ENCODE measurements at regions not wholly inside any gene's neighbourhood (a gene's known extent, or its start where the extent isn't known, plus 50 kb on each side); places are given as distances from the start of the nearest gene placed in this dataset.
"Not testable (repeated sequence)": the region's sequence is repeated elsewhere in the genome, so short reads cannot be mapped to it uniquely, and the experiment has no call there.

- no peak for DNase-seq
- TF ChIP-seq CTCF (IDR thresholded peaks at IDR 0.05), result no peak
- Histone ChIP-seq H3K9me3 (no peaks in the 10 kb centered on the region), H3K4me1 (no peaks in the 10 kb centered on the region), H3K27me3 (no peaks in the 10 kb centered on the region), H3K27ac (no peak overlapping the region), H3K36me3 (no peaks in the 10 kb centered on the region), H3K4me3 (no peak overlapping the region)
- intact Hi-C loops (cut with DNase I; ENCODE audit: low total_unique reads), result no loop called here
These were observed 1793.1 kb downstream of the EFNA5 start for GRCh38 chr5:105877592-105877991.

GRCh38 chr5:105874316-105874715 lies 1796.4 kb downstream of the EFNA5 start:
- intact Hi-C loops (cut with DNase I; ENCODE audit: low total_unique reads), result no loop called here
- no peak for TF ChIP-seq CTCF (IDR thresholded peaks at IDR 0.05)
- H3K27me3 ChIP-seq, result no peaks in the 10 kb centered on the region
- H3K9me3 ChIP-seq, result no peaks in the 10 kb centered on the region
- H3K4me3 ChIP-seq, result no peak overlapping the region
- no peak for DNase-seq
- no peaks in the 10 kb centered on the region for H3K4me1 ChIP-seq
- no peak overlapping the region for H3K27ac ChIP-seq
- no peaks in the 10 kb centered on the region for H3K36me3 ChIP-seq

GRCh38 chr5:105872569-105873270 lies 1798.0 kb downstream of the EFNA5 start:
- H3K27me3 ChIP-seq, result no peaks in the 10 kb centered on the region
- TF ChIP-seq CTCF (IDR thresholded peaks at IDR 0.05), result no peak
- no peaks in the 10 kb centered on the region for H3K36me3 ChIP-seq
- H3K4me1 ChIP-seq, result no peaks in the 10 kb centered on the region
- no peak overlapping the region for H3K4me3 ChIP-seq
- intact Hi-C loops (cut with DNase I; ENCODE audit: low total_unique reads), result no loop called here
- no peak for DNase-seq
- no peaks in the 10 kb centered on the region for H3K9me3 ChIP-seq
- H3K27ac ChIP-seq, result no peak overlapping the region

GRCh38 chr5:105868038-105868780 lies 1802.5 kb downstream of the EFNA5 start:
- no peak overlapping the region for H3K27ac ChIP-seq
- no peak for TF ChIP-seq CTCF (IDR thresholded peaks at IDR 0.05)
- no peaks in the 10 kb centered on the region for H3K4me1 ChIP-seq
- H3K36me3 ChIP-seq, result no peaks in the 10 kb centered on the region
- DNase-seq, result no peak
- H3K27me3 ChIP-seq, result no peaks in the 10 kb centered on the region
- intact Hi-C loops (cut with DNase I; ENCODE audit: low total_unique reads), result no loop called here
- peaks cover 0 to 5% (median 3%) of the 10 kb centered on the region in 3 donors for H3K9me3 ChIP-seq
- no peak overlapping the region for H3K4me3 ChIP-seq

- Histone ChIP-seq H3K4me1 (no peaks in the 10 kb centered on the region), H3K9me3 (peaks cover 0 to 5% (median 3%) of the 10 kb centered on the region in 3 donors), H3K36me3 (no peaks in the 10 kb centered on the region), H3K4me3 (no peak overlapping the region), H3K27ac (no peak overlapping the region), H3K27me3 (no peaks in the 10 kb centered on the region)
- no peak for DNase-seq
- TF ChIP-seq CTCF (IDR thresholded peaks at IDR 0.05), result no peak
- intact Hi-C loops (cut with DNase I; ENCODE audit: low total_unique reads), result no loop called here
These were observed 1804.9 kb downstream of the EFNA5 start for GRCh38 chr5:105865834-105866233.

GRCh38 chr5:105859350-105859749 lies 1811.4 kb downstream of the EFNA5 start:
- DNase-seq; H3K4me1 ChIP-seq; H3K36me3 ChIP-seq; H3K27me3 ChIP-seq; H3K27ac ChIP-seq; H3K4me3 ChIP-seq; H3K9me3 ChIP-seq; intact Hi-C loops (cut with DNase I; ENCODE audit: low total_unique reads): not testable (repeated sequence)
